ENCODE measurements at regions not wholly inside any gene's neighbourhood (a gene's known extent, or its start where the extent isn't known, plus 50 kb on each side); places are given as distances from the start of the nearest gene placed in this dataset.

- no peak for TF ChIP-seq CTCF (IDR thresholded peaks at IDR 0.05)
- no peak for TF ChIP-seq POLR2A (IDR thresholded peaks at IDR 0.05)
Observed at GRCh38 chr14:87254331-87254874, 738.6 kb downstream of the GALC start.

All from esophagus squamous epithelium (tissue), 4 donors.